HPDE6-E6E7 (cell line): ENCODE measurements at regions not wholly inside any gene's neighbourhood (a gene's known extent, or its start where the extent isn't known, plus 50 kb on each side); places are given as distances from the start of the nearest gene placed in this dataset.

Experiments
- DNase-seq: peaks from one replicate; pipeline ENCODE4 v3.0.0; 2011; ENCODE audit warnings: missing footprints; ENCODE audit errors: extremely low spot score

DNA sequence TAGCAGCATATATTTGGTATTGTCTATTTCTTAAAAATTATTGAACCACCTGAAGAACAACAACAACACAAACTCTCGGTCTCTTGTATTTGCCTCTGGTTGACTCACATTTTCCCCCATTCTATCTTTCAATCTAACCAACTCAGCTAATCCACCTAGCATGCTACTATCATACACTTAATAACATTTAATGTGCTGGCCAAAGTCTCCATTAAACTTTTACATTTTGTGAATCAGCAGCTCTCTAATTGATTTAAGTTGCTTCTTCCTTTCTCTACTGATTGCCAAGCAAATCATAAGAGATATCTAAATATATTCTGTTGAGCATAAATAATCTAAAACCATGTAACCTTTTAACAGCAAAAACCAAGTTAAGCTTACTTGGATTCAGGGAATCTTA is 631.7 kb downstream of the IGSF11 start:
- DNase-seq: no peak

DNA sequence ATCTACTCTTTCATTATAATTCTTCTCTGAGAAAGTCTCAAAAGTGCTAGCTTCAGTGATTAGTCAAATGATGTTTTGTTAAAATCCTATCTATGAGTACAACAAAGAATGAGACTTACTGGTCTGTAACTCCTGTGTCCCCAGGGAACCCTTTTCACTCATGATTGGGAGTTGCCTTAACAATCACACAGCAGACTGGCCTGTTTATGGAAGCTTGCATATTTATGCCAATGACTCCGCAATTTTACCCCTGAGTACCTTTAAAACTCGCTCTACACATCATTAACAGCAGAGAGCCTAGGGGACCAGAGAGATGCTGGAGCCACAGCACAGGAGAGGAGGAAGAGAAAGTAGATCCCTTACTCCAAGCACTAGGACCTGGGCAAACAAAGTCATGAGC is 628.1 kb downstream of the IGSF11 start:
- no peak for DNase-seq

DNA sequence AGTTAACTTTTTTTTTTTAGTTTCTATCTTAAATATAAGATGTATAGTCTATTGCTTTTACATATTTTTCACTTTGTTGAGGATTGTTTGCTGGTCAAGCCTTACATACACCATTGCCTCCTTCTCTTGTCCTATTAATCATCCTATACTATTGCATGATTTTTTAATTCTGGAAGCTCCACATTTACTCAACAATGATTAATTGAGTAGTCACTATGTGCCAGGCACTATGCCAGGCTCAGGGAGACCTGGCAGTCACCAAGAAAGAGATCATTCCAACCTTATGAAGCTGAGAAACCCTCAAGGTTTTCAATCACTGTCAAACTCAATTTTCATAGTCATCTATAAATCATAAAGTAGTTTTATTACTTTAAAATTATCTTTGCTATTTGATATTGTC is 626.2 kb downstream of the IGSF11 start:
- no peak for DNase-seq

DNA sequence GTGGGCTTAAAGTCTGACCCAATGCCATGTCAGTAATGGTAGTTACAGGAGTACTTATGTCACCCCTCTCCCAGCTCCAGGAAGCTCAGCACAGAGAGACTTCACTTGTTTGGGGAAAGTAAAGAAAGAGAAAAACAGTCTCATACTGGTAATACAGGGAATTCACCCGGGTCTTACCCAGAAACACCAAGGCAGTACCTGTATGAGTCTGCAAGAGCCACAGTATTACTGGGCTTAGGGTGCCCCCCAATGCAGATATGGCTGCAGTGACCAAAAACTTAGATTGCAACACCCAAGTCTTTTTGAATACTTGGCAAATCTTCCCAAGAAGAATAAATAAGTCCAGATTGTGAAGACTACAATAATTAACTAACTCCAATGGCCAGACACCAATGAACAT is 622.1 kb downstream of the IGSF11 start:
- DNase-seq: no peak

DNA sequence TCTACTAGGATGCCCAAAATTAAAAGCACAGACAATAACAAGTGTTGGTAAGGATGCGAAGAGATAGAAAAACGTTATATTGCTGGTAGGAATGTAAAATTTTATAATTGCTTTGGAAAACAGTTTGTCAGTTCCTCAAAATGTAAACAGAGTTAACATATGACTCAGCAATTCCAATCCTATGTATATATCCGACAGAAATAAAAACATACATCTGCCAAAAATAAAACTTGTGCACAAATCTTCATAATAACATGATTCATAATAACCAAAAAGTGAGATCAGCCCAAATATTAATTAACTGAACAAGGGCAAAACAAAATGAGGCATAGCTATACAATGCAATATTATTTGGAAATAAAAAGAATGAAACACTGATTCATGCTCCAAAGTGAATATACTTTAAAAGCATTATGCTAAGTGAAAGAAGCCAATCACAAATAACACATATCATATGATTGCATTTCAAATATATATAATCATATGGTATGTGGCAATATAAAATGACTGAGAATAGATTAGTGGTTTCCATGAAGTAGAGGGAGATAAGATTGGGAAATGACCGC is 609.3 kb downstream of the IGSF11 start:
- no peak for DNase-seq

DNA sequence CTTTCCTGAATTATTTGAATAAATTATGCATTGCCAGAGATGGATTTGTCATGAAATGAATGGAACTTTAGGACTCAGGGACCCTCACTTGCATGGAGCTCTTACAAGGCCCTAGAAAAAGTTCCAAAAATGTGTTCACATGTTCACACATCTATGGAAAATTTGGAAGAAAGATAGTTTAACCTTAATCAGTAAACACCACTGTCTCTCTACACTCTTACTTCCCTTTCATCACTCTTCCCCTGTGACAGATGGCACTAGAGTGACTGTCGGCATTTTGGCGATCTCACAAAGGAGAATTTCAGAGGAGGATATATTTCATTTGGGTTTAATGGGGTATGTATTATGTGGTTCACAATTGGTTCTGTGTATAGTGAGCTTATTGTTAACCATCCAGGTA is 600.8 kb downstream of the IGSF11 start:
- DNase-seq: no peak

DNA sequence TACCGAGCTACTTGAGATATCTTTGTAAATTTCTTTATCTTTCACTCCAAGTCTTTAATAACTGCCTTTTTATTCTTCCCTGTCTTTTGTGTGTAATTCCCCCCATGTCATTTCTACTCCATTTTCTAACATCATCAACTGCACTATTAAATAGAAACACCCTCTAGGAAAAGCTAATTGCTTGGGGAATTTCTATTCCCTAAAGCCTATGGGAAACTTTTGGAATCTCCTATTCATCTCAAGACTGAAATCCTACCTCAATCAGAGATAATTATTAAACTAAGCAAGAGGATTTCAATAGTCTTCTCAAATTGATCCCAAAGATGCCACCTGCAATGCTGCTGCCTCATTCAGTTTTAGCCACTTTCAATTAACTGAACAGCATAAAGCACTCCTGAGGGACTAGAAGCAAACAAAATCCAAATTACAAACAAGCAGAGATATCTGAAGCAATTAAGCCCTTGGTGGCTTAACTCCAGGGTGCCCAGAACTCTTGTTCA is 598.7 kb downstream of the IGSF11 start:
- no peak for DNase-seq

DNA sequence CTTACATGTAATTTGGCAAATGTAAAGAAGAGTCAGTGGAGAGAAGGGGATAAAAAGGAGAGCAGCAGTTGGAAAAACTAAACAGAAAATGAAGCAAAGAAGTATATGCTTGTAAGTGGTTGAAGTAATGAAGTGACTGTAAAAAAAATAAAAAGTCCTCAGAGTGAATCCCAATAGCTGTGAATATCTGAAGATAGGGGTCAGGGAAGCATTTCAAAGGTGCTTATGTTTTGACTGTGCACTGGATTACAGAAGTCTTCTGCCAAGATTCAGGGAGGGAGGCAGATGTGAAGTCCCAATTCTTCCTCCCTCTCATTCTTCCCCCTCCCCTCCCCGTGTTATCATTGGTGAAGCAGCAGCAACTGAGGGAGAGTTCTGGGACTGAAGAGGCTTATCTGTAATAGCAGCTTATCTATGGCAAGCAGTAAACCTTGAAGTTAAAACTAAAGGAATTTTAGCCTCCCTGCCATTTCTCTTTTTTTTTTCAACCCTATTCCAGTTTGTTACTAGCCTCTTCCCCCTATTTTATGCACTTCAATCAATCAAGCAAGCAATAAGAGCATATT is 597.9 kb downstream of the IGSF11 start:
- DNase-seq: no peak

DNA sequence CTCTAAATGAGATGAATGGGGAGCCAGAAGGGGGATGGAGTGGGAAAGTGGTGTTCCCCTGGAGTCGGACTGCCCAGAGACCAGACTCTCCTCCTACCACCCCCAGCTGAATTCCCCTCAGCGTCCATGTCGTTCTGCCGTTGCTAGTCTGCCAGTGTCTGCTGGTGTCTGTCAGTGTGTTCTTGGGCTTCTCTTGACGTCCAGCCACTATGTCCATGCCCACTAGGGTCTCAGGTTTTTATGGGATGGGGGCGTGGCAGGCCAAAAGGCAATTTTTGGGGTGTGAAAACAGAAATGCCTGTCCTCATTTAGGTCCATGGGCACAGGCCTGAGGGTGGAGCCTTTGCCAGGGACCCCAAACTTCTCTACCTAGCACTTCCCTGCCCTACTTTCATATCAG is 589.6 kb downstream of the IGSF11 start:
- no peak for DNase-seq

DNA sequence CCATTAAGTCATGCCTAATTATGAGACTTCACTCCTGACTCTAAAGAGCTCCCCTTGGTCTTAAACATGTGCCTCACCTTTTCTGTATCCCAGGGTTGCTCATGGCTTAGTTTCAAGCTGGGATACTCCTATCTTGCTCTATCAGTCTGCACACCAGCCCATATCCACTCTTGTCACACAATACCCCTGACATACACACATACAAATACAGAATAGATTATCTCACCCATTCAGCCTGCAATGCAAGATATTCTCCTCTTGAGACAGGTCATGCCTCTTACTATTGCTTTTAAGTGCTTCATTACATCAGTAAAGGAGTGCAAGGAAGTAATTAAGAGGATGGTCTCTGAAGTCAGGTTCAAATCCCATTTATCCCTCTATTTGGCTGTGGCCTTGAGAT is 587.3 kb downstream of the IGSF11 start:
- no peak for DNase-seq

DNA sequence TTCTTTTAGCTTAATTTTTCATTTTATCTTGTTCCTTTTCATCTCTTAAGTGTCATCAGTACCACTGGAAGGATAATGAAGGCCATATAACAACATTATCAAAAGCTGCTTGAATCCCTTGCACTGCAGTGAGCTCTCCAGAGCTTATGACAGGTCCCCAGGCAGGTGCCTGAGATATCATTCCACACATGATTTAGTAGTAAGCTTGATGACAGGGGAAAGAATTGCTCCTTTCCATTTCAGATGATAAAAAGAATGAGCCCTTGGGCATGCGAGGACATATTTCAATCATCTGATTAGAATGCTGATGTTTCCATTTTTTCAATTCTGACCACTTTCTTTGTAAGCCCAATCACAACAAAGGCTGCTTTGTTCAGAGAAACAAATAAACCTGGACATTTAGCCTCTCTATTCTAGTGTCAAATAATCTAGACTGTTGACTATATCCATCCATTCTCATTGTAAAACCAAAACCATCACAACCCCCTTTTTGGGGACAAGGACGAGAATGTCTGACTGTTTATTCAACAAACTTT is 567.8 kb downstream of the IGSF11 start:
- DNase-seq: no peak

DNA sequence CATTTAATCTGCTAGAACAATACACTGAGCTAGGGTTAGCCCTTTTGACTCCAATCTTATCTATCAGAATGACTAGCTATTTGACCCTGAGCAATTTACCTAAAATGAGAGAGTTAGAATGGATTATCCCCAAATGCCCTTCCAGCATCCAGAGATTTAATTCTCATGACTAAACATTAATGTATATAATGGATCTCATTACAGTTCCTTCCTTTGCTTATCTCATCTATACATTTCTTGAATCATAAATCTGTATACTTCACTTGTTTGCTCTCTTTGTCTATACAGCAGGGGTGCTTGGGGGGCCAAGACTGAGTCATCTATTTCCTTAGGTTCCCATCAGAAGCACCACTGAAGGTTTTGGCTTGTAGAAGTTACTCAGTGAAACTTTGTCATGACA is 565.8 kb downstream of the IGSF11 start:
- no peak for DNase-seq

DNA sequence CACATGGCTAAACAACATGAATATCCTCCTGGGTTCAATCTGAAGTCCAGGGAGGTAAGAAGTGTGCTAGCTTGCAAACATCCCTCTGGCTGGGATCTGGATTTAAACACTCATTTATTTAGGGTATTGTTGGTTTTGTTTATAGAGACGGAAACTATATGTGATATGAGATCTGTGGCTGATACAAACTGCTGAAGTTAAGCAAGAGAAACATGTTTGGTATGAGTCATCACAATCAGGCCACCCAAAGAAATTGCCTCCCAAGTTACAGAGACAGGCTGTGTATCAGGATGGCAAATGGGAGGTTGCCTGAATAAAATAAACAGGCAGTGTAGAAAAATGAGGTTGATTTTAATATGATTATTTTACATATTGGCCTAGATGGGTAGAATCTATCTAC is 562.1 kb downstream of the IGSF11 start:
- DNase-seq: peak; percentile 37

DNA sequence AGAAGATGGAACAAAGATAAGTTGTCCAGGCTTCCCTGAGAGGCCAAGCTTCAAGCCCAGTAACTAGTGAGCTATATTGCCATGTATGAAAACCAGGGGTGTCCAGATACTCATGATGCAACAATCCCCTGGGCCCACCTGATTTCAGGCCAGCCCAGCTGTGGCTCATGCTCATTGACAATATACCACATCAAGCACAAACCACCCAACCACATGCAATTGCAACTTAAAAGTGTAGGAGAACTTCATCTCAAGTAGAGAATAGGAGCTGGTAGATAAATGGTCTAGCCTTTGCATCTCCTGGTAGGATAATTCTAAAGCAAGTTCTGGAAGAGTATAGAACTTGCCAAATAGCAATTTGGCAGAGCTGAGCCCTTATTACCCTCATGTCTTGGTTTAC is 561.3 kb downstream of the IGSF11 start:
- DNase-seq: no peak

DNA sequence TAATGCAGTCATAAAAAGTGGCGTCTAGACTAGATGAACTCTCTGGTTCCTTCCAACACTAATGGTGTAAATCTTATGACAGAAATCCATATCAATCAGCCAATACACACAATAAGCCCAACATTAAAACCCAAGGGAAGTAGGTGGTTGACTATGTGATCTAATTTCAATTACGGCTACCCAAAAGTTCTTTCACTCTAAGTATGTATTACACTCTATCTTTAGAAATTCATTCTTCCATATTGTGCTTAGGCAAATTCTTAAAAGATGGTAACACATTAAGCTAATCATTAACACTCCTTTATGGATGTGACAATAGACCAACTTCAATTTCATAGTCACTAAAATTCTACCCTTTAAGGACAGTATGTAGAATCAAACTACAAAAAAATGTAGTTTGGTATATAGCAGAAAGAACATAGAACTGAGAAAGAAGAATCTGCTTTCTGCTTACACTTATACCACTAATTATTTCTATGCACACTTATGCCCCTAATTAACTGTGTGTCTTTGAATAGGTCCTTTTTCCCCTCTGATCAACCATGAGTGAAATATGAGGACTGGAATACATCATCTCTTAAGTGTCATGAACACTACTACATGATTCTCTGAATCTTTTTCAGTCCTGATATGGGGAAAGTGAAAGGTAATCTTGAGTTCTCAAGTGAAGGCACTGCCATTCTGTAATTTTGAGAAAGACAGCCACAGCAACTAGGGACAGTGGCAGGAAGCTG is 557.6 kb downstream of the IGSF11 start:
- DNase-seq: no peak

DNA sequence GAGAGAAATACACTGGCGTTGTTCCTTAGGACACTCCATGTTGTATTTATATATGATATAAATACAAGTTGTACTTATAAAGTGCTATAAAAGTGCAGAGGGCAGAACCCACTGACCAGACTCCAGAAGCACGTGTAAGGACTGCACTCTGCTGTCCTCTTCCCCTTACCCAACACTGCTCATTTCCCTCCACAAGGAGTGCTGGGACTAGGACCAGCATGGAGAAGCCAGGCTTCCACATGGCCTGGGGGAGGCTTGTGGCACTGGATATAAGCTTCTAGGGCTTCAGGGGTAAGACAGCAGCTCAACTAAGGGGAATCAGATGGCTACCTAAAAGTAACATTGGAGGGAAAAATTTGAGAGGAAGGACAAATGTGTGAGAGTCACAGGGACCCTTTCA is 556.9 kb downstream of the IGSF11 start:
- DNase-seq: no peak

DNA sequence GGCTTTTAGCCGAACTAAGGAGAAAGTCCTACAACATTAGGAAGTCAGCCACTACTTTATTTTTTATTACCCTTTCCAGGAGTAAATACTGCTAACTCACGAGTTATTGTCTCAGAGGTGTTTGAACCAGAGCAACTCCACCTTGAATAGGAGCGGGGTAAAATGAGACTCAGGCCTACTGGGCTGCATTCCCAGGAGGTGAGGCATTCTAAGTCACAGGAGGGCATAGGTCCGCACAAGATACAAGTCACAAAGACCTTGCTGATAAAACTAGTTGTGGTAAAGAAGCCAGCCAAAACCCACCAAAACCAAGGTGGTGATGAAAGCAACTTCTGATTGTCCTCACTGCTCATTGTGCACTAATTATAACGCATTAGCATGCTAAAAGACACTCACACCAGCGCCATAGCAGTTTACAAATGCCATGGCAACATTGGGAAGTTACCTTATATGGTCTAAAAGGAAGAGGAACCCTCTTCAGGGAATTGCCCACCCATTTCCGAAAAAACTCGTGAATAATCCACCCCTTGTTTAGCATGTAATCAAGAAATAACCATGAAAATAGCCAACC is 555.9 kb downstream of the IGSF11 start:
- DNase-seq: no peak

DNA sequence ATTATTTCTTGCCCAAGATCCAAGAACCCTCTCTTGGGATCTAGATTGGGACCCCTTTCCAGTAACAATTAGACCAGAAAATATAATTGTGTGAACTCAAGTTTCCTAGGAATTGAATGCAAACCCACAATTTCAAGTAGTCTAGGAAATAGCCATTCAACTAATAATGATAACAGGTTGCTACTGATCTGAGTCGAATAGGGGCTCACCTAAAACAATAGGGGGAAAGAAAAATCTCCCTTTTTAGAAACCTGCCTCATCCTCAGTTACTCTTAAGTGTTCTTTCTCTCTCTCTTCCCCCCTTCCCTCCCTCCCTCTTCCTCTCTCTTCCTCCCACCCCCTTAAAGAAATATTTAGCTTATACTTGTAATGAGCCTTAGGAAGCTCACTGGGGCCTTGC is 555.3 kb downstream of the IGSF11 start:
- DNase-seq: no peak

DNA sequence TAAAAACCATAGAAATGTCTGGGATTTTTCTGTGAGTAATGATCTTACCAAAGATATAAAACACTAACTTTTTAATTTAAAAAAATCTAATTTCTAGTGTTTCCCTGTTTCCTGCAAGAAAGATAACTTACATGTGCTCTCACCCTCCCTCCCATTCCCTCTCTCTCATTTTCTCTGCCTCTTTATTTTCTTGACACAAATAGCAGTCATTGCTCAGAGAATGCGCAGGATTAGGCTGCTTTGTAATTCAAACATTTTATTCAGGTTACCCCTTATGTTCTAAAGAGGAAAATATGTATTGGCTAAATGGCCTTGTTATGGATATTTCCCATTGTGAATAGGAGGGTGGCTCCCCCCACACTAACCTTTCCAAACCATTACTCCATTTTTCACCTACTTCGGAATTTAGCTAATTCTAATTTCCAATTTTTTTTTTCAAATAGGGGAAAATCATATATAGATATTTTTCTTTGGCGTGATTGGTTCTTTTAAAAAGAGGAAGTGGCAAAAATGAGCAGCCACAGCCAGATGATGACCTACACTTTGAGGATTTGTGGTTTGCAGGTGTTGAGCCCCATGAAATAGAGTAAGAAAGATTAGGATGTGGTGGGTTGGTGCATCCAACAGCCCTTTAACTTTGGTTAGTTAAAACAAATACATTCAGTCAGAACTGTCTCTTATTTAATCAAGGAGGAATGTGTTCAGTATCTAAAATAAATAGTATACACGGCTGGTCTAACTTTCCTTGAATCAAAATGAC is 554.4 kb downstream of the IGSF11 start:
- no peak for DNase-seq

DNA sequence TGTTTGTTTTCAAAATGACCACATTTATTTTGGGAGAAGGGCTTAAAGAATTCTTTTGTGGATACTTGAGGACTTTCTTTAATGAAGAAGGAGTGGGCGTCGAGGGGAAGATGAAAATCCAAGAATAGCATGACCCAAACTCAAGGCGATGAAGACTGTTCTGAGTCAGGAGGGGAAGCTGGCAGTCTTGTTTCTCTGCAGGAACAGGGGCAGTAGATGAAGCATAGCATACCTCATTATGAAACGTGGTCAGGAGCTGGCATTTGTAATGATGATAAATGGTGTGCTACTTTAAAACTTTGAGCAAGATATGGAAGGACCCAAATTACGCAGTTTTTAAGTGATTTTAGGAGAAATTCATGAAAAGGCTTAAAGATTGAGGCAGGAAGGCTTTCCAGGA is 549.0 kb downstream of the IGSF11 start:
- no peak for DNase-seq

DNA sequence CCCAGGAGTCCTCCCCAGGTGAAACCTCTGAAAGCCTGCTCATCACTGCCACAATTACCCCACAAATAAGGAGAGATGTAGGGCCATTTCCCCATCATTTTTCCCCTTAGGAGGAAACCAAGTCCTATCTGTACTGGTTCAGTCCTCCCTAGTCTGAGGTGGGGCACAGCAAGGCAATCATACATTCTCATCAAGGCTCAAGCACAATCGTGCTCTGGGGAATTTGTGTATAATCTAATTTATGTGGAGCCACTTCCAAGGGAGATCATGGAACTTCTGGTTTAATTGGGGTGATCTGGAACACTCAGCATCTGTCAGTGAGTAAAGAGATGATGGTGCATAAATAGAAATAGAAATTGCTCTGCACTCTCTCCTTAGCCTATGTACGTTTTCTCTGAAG is 546.9 kb downstream of the IGSF11 start:
- DNase-seq: no peak

DNA sequence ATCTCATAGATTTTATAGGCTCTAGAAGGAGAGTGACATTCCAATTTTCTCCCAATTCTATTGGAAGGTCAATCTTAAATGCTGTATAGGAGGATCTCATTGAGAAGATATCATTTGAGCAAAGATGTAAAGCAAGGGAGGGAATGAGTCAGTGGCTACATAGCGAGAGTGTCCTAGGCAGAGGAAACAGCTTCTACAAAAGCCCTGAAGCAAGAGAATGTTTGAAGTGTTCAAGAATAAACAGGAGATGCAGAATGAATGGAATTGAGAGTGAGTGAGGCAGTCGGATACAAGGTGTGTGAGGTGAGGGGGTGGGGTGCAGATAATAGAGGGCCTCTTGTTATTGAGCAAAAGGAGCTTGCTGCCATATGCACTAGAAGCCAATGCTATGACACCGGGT is 545.9 kb downstream of the IGSF11 start:
- DNase-seq: no peak
